Tibial nerve (tissue), 3 donors: ENCODE measurements at regions not wholly inside any gene's neighbourhood (a gene's known extent, or its start where the extent isn't known, plus 50 kb on each side); places are given as distances from the start of the nearest gene placed in this dataset.

ENCODE experiments used
- EP300 ChIP-seq, 2 donors: sonication (generic); formaldehyde crosslinking; IDR thresholded peaks; one replicate each; pipeline ENCODE4 v1.6.1; 2017; ENCODE audit warnings: antibody characterized with exemption in 2 of 2, mild to moderate bottlenecking in 1 of 2
- POLR2A ChIP-seq, 2 donors: fragments of 450-650 bp; IDR thresholded peaks; one replicate each; pipeline ENCODE4 v1.6.1; 2017; ENCODE audit warnings: antibody characterized with exemption in 2 of 2, mild to moderate bottlenecking in 2 of 2, moderate library complexity in 2 of 2

GRCh38 chr3:189014526-189014925, 157.2 kb upstream of the TPRG1 start:
- no peak for TF ChIP-seq EP300 (IDR thresholded peaks at IDR 0.05)
- TF ChIP-seq POLR2A (IDR thresholded peaks at IDR 0.05) = no peak
